ENCODE measurements at regions not wholly inside any gene's neighbourhood (a gene's known extent, or its start where the extent isn't known, plus 50 kb on each side); places are given as distances from the start of the nearest gene placed in this dataset.

- TF ChIP-seq CTCF (IDR thresholded peaks at IDR 0.05; ENCODE audit: insufficient read depth, low read length, poor library complexity, severe bottlenecking), result no peak
- Histone ChIP-seq H3K27me3 (replicated peaks; ENCODE audit: control insufficient read depth, insufficient read depth, low read length) (no peaks in the 10 kb centered on the region), H3K36me3 (ENCODE audit: control insufficient read depth, insufficient read depth, low read length) (no peaks in the 10 kb centered on the region), H3K4me3 (replicated peaks; ENCODE audit: low read depth, low read length) (no peak overlapping the region)
- no peak for DNase-seq (ENCODE audit: extremely low read depth, insufficient read length)
Measured at GRCh38 chr20:24318569-24319352, 150.7 kb upstream of the SYNDIG1 start.

- no peaks in the 10 kb centered on the region for H3K36me3 ChIP-seq (ENCODE audit: control insufficient read depth, insufficient read depth, low read length)
- H3K27me3 ChIP-seq (replicated peaks; ENCODE audit: control insufficient read depth, insufficient read depth, low read length), result no peaks in the 10 kb centered on the region
- H3K4me3 ChIP-seq (replicated peaks; ENCODE audit: low read depth, low read length), result no peak overlapping the region
- TF ChIP-seq CTCF (IDR thresholded peaks at IDR 0.05; ENCODE audit: insufficient read depth, low read length, poor library complexity, severe bottlenecking), result no peak
- DNase-seq (ENCODE audit: extremely low read depth, insufficient read length), result no peak
Measured at GRCh38 chr20:24317224-24317623, 152.2 kb upstream of the SYNDIG1 start.

- DNase-seq (ENCODE audit: extremely low read depth, insufficient read length), result no peak
- TF ChIP-seq CTCF (IDR thresholded peaks at IDR 0.05; ENCODE audit: insufficient read depth, low read length, poor library complexity, severe bottlenecking), result no peak
Measured at GRCh38 chr20:24316731-24317130, 152.7 kb upstream of the SYNDIG1 start.

GRCh38 chr20:24314053-24314452 is 155.4 kb upstream of the SYNDIG1 start:
- DNase-seq (ENCODE audit: extremely low read depth, insufficient read length), result no peak
- Histone ChIP-seq H3K27me3 (replicated peaks; ENCODE audit: control insufficient read depth, insufficient read depth, low read length) (no peaks in the 10 kb centered on the region; the same call in 1 of the 2 replicates), H3K4me3 (replicated peaks; ENCODE audit: low read depth, low read length) (no peak overlapping the region), H3K36me3 (ENCODE audit: control insufficient read depth, insufficient read depth, low read length) (no peaks in the 10 kb centered on the region)
- TF ChIP-seq CTCF (IDR thresholded peaks at IDR 0.05; ENCODE audit: insufficient read depth, low read length, poor library complexity, severe bottlenecking), result no peak

More at GRCh38 chr20:24316731-24317130, 152.7 kb upstream of the SYNDIG1 start:
- Histone ChIP-seq H3K36me3 (ENCODE audit: control insufficient read depth, insufficient read depth, low read length) (no peaks in the 10 kb centered on the region), H3K4me3 (replicated peaks; ENCODE audit: low read depth, low read length) (no peak overlapping the region), H3K27me3 (replicated peaks; ENCODE audit: control insufficient read depth, insufficient read depth, low read length) (no peaks in the 10 kb centered on the region; the same call in 1 of the 2 replicates)

- TF ChIP-seq CTCF (IDR thresholded peaks at IDR 0.05; ENCODE audit: insufficient read depth, low read length, poor library complexity, severe bottlenecking), result no peak
- H3K27me3 ChIP-seq (replicated peaks; ENCODE audit: control insufficient read depth, insufficient read depth, low read length), result peaks cover 2% of the 10 kb centered on the region
- no peaks in the 10 kb centered on the region for H3K36me3 ChIP-seq (ENCODE audit: control insufficient read depth, insufficient read depth, low read length)
- no peak for DNase-seq (ENCODE audit: extremely low read depth, insufficient read length)
- H3K4me3 ChIP-seq (replicated peaks; ENCODE audit: low read depth, low read length), result no peak overlapping the region
Measured at GRCh38 chr20:24309596-24309995, 159.8 kb upstream of the SYNDIG1 start.

All from GM06990 (cell line).